ENCODE measurements at regions not wholly inside any gene's neighbourhood (a gene's known extent, or its start where the extent isn't known, plus 50 kb on each side); places are given as distances from the start of the nearest gene placed in this dataset.

GRCh38 chr13:81917810-81918209 is 1576.9 kb upstream of the SPRY2 start:
- Histone ChIP-seq H3K36me3 (ENCODE audit: control insufficient read depth in 4 of 4, insufficient read depth in 4 of 4, low read length in 3 of 4) (no peaks in the 10 kb centered on the region), H3K9me3 (ENCODE audit: control extremely low read depth in 1 of 5, control insufficient read depth in 4 of 5, insufficient read depth in 2 of 5, low read depth in 1 of 5, low read length in 4 of 5) (no peaks in the 10 kb centered on the region), H3K4me3 (ENCODE audit: control insufficient read depth in 1 of 7, extremely low read depth in 1 of 7, insufficient read depth in 4 of 7, low read depth in 2 of 7, low read length in 6 of 7) (no peak overlapping the region), H3K27me3 (replicated peaks in 2 of 5; ENCODE audit: control insufficient read depth in 4 of 5, insufficient read depth in 5 of 5, low read length in 4 of 5) (no peaks in the 10 kb centered on the region), H3K27ac (ENCODE audit: insufficient read depth in 1 of 2, low read depth in 1 of 2, low read length in 2 of 2, poor library complexity in 1 of 2, severe bottlenecking in 2 of 2) (no peak overlapping the region), H3K4me1 (ENCODE audit: control extremely low read depth in 1 of 4, control insufficient read depth in 4 of 4, insufficient read depth in 4 of 4, low read length in 3 of 4) (no peaks in the 10 kb centered on the region)
- CTCF ChIA-PET: no interaction called here
- 86% methylated on average over 1 of the region's 2 CpGs for WGBS (ENCODE audit: insufficient coverage)
- POLR2A ChIA-PET: no interaction called here
- no peak for DNase-seq

GRCh38 chr13:81916461-81916860 is 1575.5 kb upstream of the SPRY2 start:
- Histone ChIP-seq H3K4me3 (ENCODE audit: control insufficient read depth in 1 of 7, extremely low read depth in 1 of 7, insufficient read depth in 4 of 7, low read depth in 2 of 7, low read length in 6 of 7) (no peak overlapping the region), H3K36me3 (ENCODE audit: control insufficient read depth in 4 of 4, insufficient read depth in 4 of 4, low read length in 3 of 4) (no peaks in the 10 kb centered on the region), H3K4me1 (ENCODE audit: control extremely low read depth in 1 of 4, control insufficient read depth in 4 of 4, insufficient read depth in 4 of 4, low read length in 3 of 4) (no peaks in the 10 kb centered on the region), H3K27ac (ENCODE audit: insufficient read depth in 1 of 2, low read depth in 1 of 2, low read length in 2 of 2, poor library complexity in 1 of 2, severe bottlenecking in 2 of 2) (no peak overlapping the region), H3K27me3 (replicated peaks in 2 of 5; ENCODE audit: control insufficient read depth in 4 of 5, insufficient read depth in 5 of 5, low read length in 4 of 5) (no peaks in the 10 kb centered on the region), H3K9me3 (ENCODE audit: control extremely low read depth in 1 of 5, control insufficient read depth in 4 of 5, insufficient read depth in 2 of 5, low read depth in 1 of 5, low read length in 4 of 5) (no peaks in the 10 kb centered on the region)
- ChIA-PET CTCF (no interaction called here), POLR2A (no interaction called here)
- DNase-seq: no peak

- Histone ChIP-seq H3K4me1 (ENCODE audit: control extremely low read depth in 1 of 4, control insufficient read depth in 4 of 4, insufficient read depth in 4 of 4, low read length in 3 of 4) (no peaks in the 10 kb centered on the region), H3K27me3 (replicated peaks in 2 of 5; ENCODE audit: control insufficient read depth in 4 of 5, insufficient read depth in 5 of 5, low read length in 4 of 5) (no peaks in the 10 kb centered on the region), H3K36me3 (ENCODE audit: control insufficient read depth in 4 of 4, insufficient read depth in 4 of 4, low read length in 3 of 4) (no peaks in the 10 kb centered on the region), H3K9me3 (ENCODE audit: control extremely low read depth in 1 of 5, control insufficient read depth in 4 of 5, insufficient read depth in 2 of 5, low read depth in 1 of 5, low read length in 4 of 5) (no peaks in the 10 kb centered on the region), H3K27ac (ENCODE audit: insufficient read depth in 1 of 2, low read depth in 1 of 2, low read length in 2 of 2, poor library complexity in 1 of 2, severe bottlenecking in 2 of 2) (no peak overlapping the region), H3K4me3 (ENCODE audit: control insufficient read depth in 1 of 7, extremely low read depth in 1 of 7, insufficient read depth in 4 of 7, low read depth in 2 of 7, low read length in 6 of 7) (no peak overlapping the region)
- DNase-seq: no peak
- no CpG with 5 or more reads among the region's 1 CpG for WGBS (ENCODE audit: insufficient coverage)
- ChIA-PET CTCF (no interaction called here), POLR2A (no interaction called here)
Observed at GRCh38 chr13:81907787-81908372, 1567.0 kb upstream of the SPRY2 start.

GRCh38 chr13:81888855-81889254 is 1547.9 kb upstream of the SPRY2 start:
- 92% methylated on average over 2 of the region's 2 CpGs for WGBS (ENCODE audit: insufficient coverage)
- H3K4me1 ChIP-seq (ENCODE audit: control extremely low read depth in 1 of 4, control insufficient read depth in 4 of 4, insufficient read depth in 4 of 4, low read length in 3 of 4): no peaks in the 10 kb centered on the region
- no peaks in the 10 kb centered on the region for H3K27me3 ChIP-seq (replicated peaks in 2 of 5; ENCODE audit: control insufficient read depth in 4 of 5, insufficient read depth in 5 of 5, low read length in 4 of 5)
- no peak for DNase-seq
- H3K4me3 ChIP-seq (ENCODE audit: control insufficient read depth in 1 of 7, extremely low read depth in 1 of 7, insufficient read depth in 4 of 7, low read depth in 2 of 7, low read length in 6 of 7): no peak overlapping the region
- ChIA-PET CTCF (no interaction called here), POLR2A (no interaction called here)
- H3K27ac ChIP-seq (ENCODE audit: insufficient read depth in 1 of 2, low read depth in 1 of 2, low read length in 2 of 2, poor library complexity in 1 of 2, severe bottlenecking in 2 of 2): no peak overlapping the region
- no peaks in the 10 kb centered on the region for H3K36me3 ChIP-seq (ENCODE audit: control insufficient read depth in 4 of 4, insufficient read depth in 4 of 4, low read length in 3 of 4)
- peaks cover 0 to 8% (median 0%) of the 10 kb centered on the region in 5 experiments for H3K9me3 ChIP-seq (ENCODE audit: control extremely low read depth in 1 of 5, control insufficient read depth in 4 of 5, insufficient read depth in 2 of 5, low read depth in 1 of 5, low read length in 4 of 5)

- no peak overlapping the region for H3K27ac ChIP-seq (ENCODE audit: insufficient read depth in 1 of 2, low read depth in 1 of 2, low read length in 2 of 2, poor library complexity in 1 of 2, severe bottlenecking in 2 of 2)
- ChIA-PET POLR2A (no interaction called here), CTCF (interaction anchor here (0.7 to 1.4 kb wide), 2 partner anchors 8 to 476 kb away, joined by 3 read pairs; no protein-coding TSS in a partner anchor)
- no peaks in the 10 kb centered on the region for H3K4me1 ChIP-seq (ENCODE audit: control extremely low read depth in 1 of 4, control insufficient read depth in 4 of 4, insufficient read depth in 4 of 4, low read length in 3 of 4)
- no peaks in the 10 kb centered on the region for H3K9me3 ChIP-seq (ENCODE audit: control extremely low read depth in 1 of 5, control insufficient read depth in 4 of 5, insufficient read depth in 2 of 5, low read depth in 1 of 5, low read length in 4 of 5)
- 83% methylated on average over 7 of the region's 10 CpGs for WGBS (ENCODE audit: insufficient coverage)
- no peaks in the 10 kb centered on the region for H3K27me3 ChIP-seq (replicated peaks in 2 of 5; ENCODE audit: control insufficient read depth in 4 of 5, insufficient read depth in 5 of 5, low read length in 4 of 5)
- H3K4me3 ChIP-seq (ENCODE audit: control insufficient read depth in 1 of 7, extremely low read depth in 1 of 7, insufficient read depth in 4 of 7, low read depth in 2 of 7, low read length in 6 of 7): no peak overlapping the region
- H3K36me3 ChIP-seq (ENCODE audit: control insufficient read depth in 4 of 4, insufficient read depth in 4 of 4, low read length in 3 of 4): no peaks in the 10 kb centered on the region
- DNase-seq: no peak
Observed at GRCh38 chr13:81874681-81875661, 1534.0 kb upstream of the SPRY2 start.

GRCh38 chr13:81874253-81874652 is 1533.3 kb upstream of the SPRY2 start:
- ChIA-PET CTCF (interaction anchor here (1.4 to 2.0 kb wide), 2 partner anchors 9 to 332 kb away, joined by 3 to 7 read pairs; no protein-coding TSS in a partner anchor), POLR2A (no interaction called here)
- DNase-seq: no peak
- no peaks in the 10 kb centered on the region for H3K36me3 ChIP-seq (ENCODE audit: control insufficient read depth in 4 of 4, insufficient read depth in 4 of 4, low read length in 3 of 4)
- no peaks in the 10 kb centered on the region for H3K27me3 ChIP-seq (replicated peaks in 2 of 5; ENCODE audit: control insufficient read depth in 4 of 5, insufficient read depth in 5 of 5, low read length in 4 of 5)
- no peaks in the 10 kb centered on the region for H3K4me1 ChIP-seq (ENCODE audit: control extremely low read depth in 1 of 4, control insufficient read depth in 4 of 4, insufficient read depth in 4 of 4, low read length in 3 of 4)
- H3K4me3 ChIP-seq (ENCODE audit: control insufficient read depth in 1 of 7, extremely low read depth in 1 of 7, insufficient read depth in 4 of 7, low read depth in 2 of 7, low read length in 6 of 7): no peak overlapping the region
- no peak overlapping the region for H3K27ac ChIP-seq (ENCODE audit: insufficient read depth in 1 of 2, low read depth in 1 of 2, low read length in 2 of 2, poor library complexity in 1 of 2, severe bottlenecking in 2 of 2)
- no peaks in the 10 kb centered on the region for H3K9me3 ChIP-seq (ENCODE audit: control extremely low read depth in 1 of 5, control insufficient read depth in 4 of 5, insufficient read depth in 2 of 5, low read depth in 1 of 5, low read length in 4 of 5)
- no CpG with 5 or more reads among the region's 4 CpGs for WGBS (ENCODE audit: insufficient coverage)

GRCh38 chr13:81872581-81872980 is 1531.7 kb upstream of the SPRY2 start:
- DNase-seq: peak; percentile 6 to 47 (median 32)
- WGBS (ENCODE audit: insufficient coverage): 15% methylated on average over 2 of the region's 3 CpGs
- CTCF ChIA-PET: interaction anchor here (0.6 to 2.0 kb wide), 3 partner anchors 330 to 701 kb away, joined by 3 to 7 read pairs (median 7); no protein-coding TSS in a partner anchor
- POLR2A ChIA-PET: no interaction called here
- Histone ChIP-seq H3K27ac (ENCODE audit: insufficient read depth in 1 of 2, low read depth in 1 of 2, low read length in 2 of 2, poor library complexity in 1 of 2, severe bottlenecking in 2 of 2) (no peak overlapping the region), H3K4me1 (ENCODE audit: control extremely low read depth in 1 of 4, control insufficient read depth in 4 of 4, insufficient read depth in 4 of 4, low read length in 3 of 4) (no peaks in the 10 kb centered on the region), H3K9me3 (ENCODE audit: control extremely low read depth in 1 of 5, control insufficient read depth in 4 of 5, insufficient read depth in 2 of 5, low read depth in 1 of 5, low read length in 4 of 5) (no peaks in the 10 kb centered on the region), H3K4me3 (ENCODE audit: control insufficient read depth in 1 of 7, extremely low read depth in 1 of 7, insufficient read depth in 4 of 7, low read depth in 2 of 7, low read length in 6 of 7) (no peak overlapping the region), H3K27me3 (replicated peaks in 2 of 5; ENCODE audit: control insufficient read depth in 4 of 5, insufficient read depth in 5 of 5, low read length in 4 of 5) (no peaks in the 10 kb centered on the region), H3K36me3 (ENCODE audit: control insufficient read depth in 4 of 4, insufficient read depth in 4 of 4, low read length in 3 of 4) (no peaks in the 10 kb centered on the region)

Data from common myeloid progenitor, CD34-positive (primary cell).